ENCODE measurements at regions not wholly inside any gene's neighbourhood (a gene's known extent, or its start where the extent isn't known, plus 50 kb on each side); places are given as distances from the start of the nearest gene placed in this dataset.
A peak's percentile ranks its signal among the peaks of the same experiment; 100 is the strongest.
"Not testable (repeated sequence)": the region's sequence is repeated elsewhere in the genome, so short reads cannot be mapped to it uniquely, and the experiment has no call there.

- 71 to 72% methylated on average over 5 of the region's 5 CpGs for WGBS, 2 donors
- peak overlapping the region in 1 of 10 donors; percentile 72 for H3K27ac ChIP-seq
- peak in 4 of 8 donors; percentile 16 to 45 (median 42) for ATAC-seq
These were observed 189.9 kb downstream of the LMLN start for GRCh38 chr3:198149904-198150303.

GRCh38 chr3:198151867-198152266 lies 191.8 kb downstream of the LMLN start:
- H3K27me3 ChIP-seq; H3K4me3 ChIP-seq; H3K9me3 ChIP-seq; H3K36me3 ChIP-seq; intact Hi-C loops (cut with DNase I); DNase-seq: not testable (repeated sequence)
- WGBS, 2 donors: 14 to 25% methylated on average over 3 to 4 of the region's 4 CpGs
- ATAC-seq: peak; percentile 86 to 96 (median 90)
- H3K27ac ChIP-seq: peak overlapping the region in 1 of 10 donors; percentile 53
- H3K4me1 ChIP-seq: peaks cover 0 to 10% (median 0%) of the 10 kb centered on the region in 9 donors

More at GRCh38 chr3:198149904-198150303, 189.9 kb downstream of the LMLN start:
- H3K9me3 ChIP-seq; H3K36me3 ChIP-seq; H3K4me3 ChIP-seq; DNase-seq; H3K27me3 ChIP-seq; intact Hi-C loops (cut with DNase I): not testable (repeated sequence)
- peaks cover 0 to 10% (median 0%) of the 10 kb centered on the region in 9 donors for H3K4me1 ChIP-seq

- H3K4me3 ChIP-seq; intact Hi-C loops (cut with DNase I); H3K9me3 ChIP-seq; H3K27ac ChIP-seq; DNase-seq; H3K36me3 ChIP-seq; H3K4me1 ChIP-seq; H3K27me3 ChIP-seq; ATAC-seq: not testable (repeated sequence)
- WGBS, 2 donors: 83 to 100% methylated on average over 2 to 3 of the region's 7 CpGs
These were observed 195.8 kb downstream of the LMLN start for GRCh38 chr3:198155771-198156170.

GRCh38 chr3:198157231-198157868 lies 197.3 kb downstream of the LMLN start:
- H3K4me1 ChIP-seq; intact Hi-C loops (cut with DNase I); H3K36me3 ChIP-seq: not testable (repeated sequence)

GRCh38 chr3:198158007-198158406 lies 198.0 kb downstream of the LMLN start:
- H3K27me3 ChIP-seq; H3K4me1 ChIP-seq; H3K36me3 ChIP-seq; DNase-seq; H3K9me3 ChIP-seq; intact Hi-C loops (cut with DNase I); H3K4me3 ChIP-seq; H3K27ac ChIP-seq; ATAC-seq: not testable (repeated sequence)
- 76 to 86% methylated on average over 6 to 8 of the region's 12 CpGs for WGBS, 2 donors

More at GRCh38 chr3:198157231-198157868, 197.3 kb downstream of the LMLN start:
- ATAC-seq: peak in 6 of 8 donors; percentile 27 to 73 (median 64)
- H3K27me3 ChIP-seq, H3K9me3 ChIP-seq, H3K27ac ChIP-seq, DNase-seq, H3K4me3 ChIP-seq: not testable (repeated sequence)
- 16 to 23% methylated on average over 5 to 9 of the region's 42 CpGs for WGBS, 2 donors

GRCh38 chr3:198167339-198168039 lies 207.5 kb downstream of the LMLN start:
- H3K27ac ChIP-seq; H3K9me3 ChIP-seq; H3K4me1 ChIP-seq; H3K4me3 ChIP-seq; ATAC-seq; H3K36me3 ChIP-seq; intact Hi-C loops (cut with DNase I): not testable (repeated sequence)
- peaks cover 0 to 12% (median 0%) of the 10 kb centered on the region in 7 donors for H3K27me3 ChIP-seq
- TF ChIP-seq CTCF (IDR thresholded peaks at IDR 0.05): peak; percentile 47 to 87 (median 79)
- DNase-seq: peak; percentile 53 to 76
- WGBS, 2 donors: 3 to 5% methylated on average over 7 to 14 of the region's 17 CpGs

GRCh38 chr3:198170781-198171180 lies 210.8 kb downstream of the LMLN start:
- H3K4me1 ChIP-seq; H3K36me3 ChIP-seq; DNase-seq; H3K27ac ChIP-seq; H3K4me3 ChIP-seq; ATAC-seq; H3K9me3 ChIP-seq; intact Hi-C loops (cut with DNase I): not testable (repeated sequence)
- WGBS, 2 donors: 67 to 83% methylated on average over 1 of the region's 1 CpG
- peaks cover 0 to 12% (median 0%) of the 10 kb centered on the region in 7 donors for H3K27me3 ChIP-seq

- 80 to 85% methylated on average over 5 of the region's 5 CpGs for WGBS, 2 donors
- intact Hi-C loops (cut with DNase I); ATAC-seq; H3K4me3 ChIP-seq; H3K4me1 ChIP-seq; H3K9me3 ChIP-seq; H3K27ac ChIP-seq; H3K36me3 ChIP-seq; DNase-seq: not testable (repeated sequence)
- H3K27me3 ChIP-seq: peaks cover 0 to 12% (median 0%) of the 10 kb centered on the region in 7 donors
These were observed 213.1 kb downstream of the LMLN start for GRCh38 chr3:198173080-198173479.

- H3K27me3 ChIP-seq: peaks cover 0 to 11% (median 0%) of the 10 kb centered on the region in 7 donors
- intact Hi-C loops (cut with DNase I); H3K27ac ChIP-seq; ATAC-seq; H3K4me1 ChIP-seq; H3K9me3 ChIP-seq; H3K4me3 ChIP-seq; H3K36me3 ChIP-seq; DNase-seq: not testable (repeated sequence)
- 89 to 90% methylated on average over 1 of the region's 1 CpG for WGBS, 2 donors
These were observed 214.0 kb downstream of the LMLN start for GRCh38 chr3:198173929-198174574.

All from heart right ventricle (tissue), 16 donors.